AG04449 (cell line): ENCODE measurements at regions not wholly inside any gene's neighbourhood (a gene's known extent, or its start where the extent isn't known, plus 50 kb on each side); places are given as distances from the start of the nearest gene placed in this dataset.
"Not testable (repeated sequence)": the region's sequence is repeated elsewhere in the genome, so short reads cannot be mapped to it uniquely, and the experiment has no call there.

Source experiments
- CTCF ChIA-PET: fragments of 350-600 bp; formaldehyde crosslinking; extraction: SDS; loops from one replicate; lab custom pipeline; 2021; ENCODE audit warnings: antibody characterized with exemption; lab: Yijun Ruan, JAX
- POLR2A ChIA-PET: fragments of 400-600, 350-600 bp; formaldehyde crosslinking; extraction: SDS; loops from one replicate; lab custom pipeline; 2020; ENCODE audit warnings: antibody characterized with exemption, inconsistent platforms; lab: Yijun Ruan, JAX
- DNase-seq: peaks from one replicate; pipeline ENCODE4 v3.0.0-alpha.2; 2010; ENCODE audit warnings: low read depth, low spot score
- H3K4me3 ChIP-seq: 2 replicates; pipeline ENCODE4 v1.5.1; 2011; ENCODE audit warnings: low read depth, mild to moderate bottlenecking, control low read depth, low read length
- CTCF ChIP-seq: IDR thresholded peaks from one replicate; pipeline ENCODE4 v1.5.1; 2011; ENCODE audit warnings: mild to moderate bottlenecking, moderate library complexity, low read length, control low read depth, inconsistent platforms; ENCODE audit not compliant: insufficient read depth; ENCODE audit errors: missing control alignments

- CTCF ChIA-PET: no interaction called here
- POLR2A ChIA-PET: no interaction called here
- TF ChIP-seq CTCF: no peak
- no peak overlapping the region for H3K4me3 ChIP-seq
- no peak for DNase-seq
These were observed 636.6 kb upstream of the NR2F2 start for GRCh38 chr15:95693917-95694316.

DNA sequence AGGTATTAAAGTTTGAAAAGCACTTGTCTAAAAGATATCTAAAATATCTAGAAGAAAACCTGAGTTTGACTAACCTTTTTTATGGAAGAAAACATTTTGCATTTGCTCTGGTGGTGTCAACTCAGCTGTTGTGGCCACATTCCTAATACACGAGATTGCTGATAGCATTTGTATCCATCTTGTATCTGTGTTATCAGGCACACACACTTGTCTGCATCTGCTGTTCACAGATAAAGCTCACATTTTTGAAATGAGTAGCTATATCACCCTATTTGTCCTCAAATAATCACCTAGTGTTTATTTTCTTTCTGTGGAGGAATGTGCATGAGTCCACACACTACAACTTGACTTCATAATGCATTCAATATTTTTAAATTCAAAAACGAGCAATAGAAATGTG is 632.3 kb upstream of the NR2F2 start:
- no peak overlapping the region for H3K4me3 ChIP-seq
- no peak for TF ChIP-seq CTCF
- CTCF ChIA-PET: no interaction called here
- POLR2A ChIA-PET: no interaction called here
- DNase-seq: no peak

- ChIA-PET CTCF (no interaction called here), POLR2A (no interaction called here)
- TF ChIP-seq CTCF: no peak
- H3K4me3 ChIP-seq: no peak overlapping the region
- no peak for DNase-seq
These were observed 631.5 kb upstream of the NR2F2 start for GRCh38 chr15:95698951-95699350.

GRCh38 chr15:95699578-95699977 is 630.9 kb upstream of the NR2F2 start:
- ChIA-PET POLR2A (no interaction called here), CTCF (no interaction called here)
- H3K4me3 ChIP-seq: no peak overlapping the region
- no peak for DNase-seq
- no peak for TF ChIP-seq CTCF

- CTCF ChIA-PET, POLR2A ChIA-PET, DNase-seq, H3K4me3 ChIP-seq: not testable (repeated sequence)
These were observed 629.8 kb upstream of the NR2F2 start for GRCh38 chr15:95700692-95701091.

DNA sequence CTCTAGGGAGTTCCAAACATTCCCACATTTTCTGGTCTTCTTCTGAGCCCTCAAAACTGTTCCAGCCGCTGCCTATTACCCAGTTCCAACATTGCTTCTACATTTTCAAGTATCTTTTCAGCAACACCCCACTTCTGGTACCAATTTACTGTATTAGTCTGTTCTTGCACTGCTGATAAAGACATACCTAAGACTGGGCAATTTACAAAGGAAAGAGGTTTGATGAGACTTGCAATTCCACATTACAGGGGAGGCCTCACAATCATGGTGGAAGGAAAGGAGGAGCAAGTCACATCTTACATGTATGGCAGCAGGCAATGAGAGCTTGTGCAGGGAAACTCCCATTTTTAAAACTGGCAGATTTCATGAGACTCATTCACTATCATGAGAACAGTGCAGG is 629.1 kb upstream of the NR2F2 start:
- ChIA-PET CTCF (no interaction called here), POLR2A (no interaction called here)
- DNase-seq: no peak
- no peak for TF ChIP-seq CTCF
- no peak overlapping the region for H3K4me3 ChIP-seq

DNA sequence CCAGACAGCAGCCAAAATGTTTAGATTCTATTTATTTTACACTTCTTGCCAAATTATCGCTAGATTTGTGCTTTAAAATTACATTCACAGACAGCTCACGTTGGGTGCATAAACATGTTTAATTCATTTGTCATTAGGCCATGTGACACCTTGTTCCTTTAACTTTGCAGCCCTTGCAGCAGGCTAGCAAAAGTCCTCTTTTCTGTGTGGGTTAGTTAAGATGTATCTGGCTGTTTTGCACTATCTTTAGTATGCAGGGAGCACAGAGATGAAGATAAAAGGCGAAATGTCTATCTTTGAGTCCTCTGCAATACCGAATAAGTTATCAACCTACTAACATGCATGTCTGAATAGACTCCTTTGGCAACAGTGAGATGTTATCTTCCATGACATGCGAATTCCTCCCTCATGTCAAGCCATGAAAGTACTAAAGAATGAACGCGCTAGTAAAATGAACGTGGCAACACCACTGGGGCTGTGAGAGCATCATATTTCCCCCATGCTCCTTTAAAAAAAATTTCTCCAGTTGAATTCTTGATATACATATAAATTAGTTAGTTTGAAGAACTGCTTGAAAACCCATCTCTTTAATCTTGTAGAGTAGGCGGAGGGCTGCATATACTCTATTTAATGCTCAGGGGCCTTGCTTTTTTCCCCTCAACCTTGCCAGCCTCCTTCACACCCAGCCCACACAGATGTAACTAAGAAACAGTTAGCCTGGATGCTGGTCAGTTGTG is 620.4 kb upstream of the NR2F2 start:
- POLR2A ChIA-PET: no interaction called here
- no peak for TF ChIP-seq CTCF
- CTCF ChIA-PET: no interaction called here
- H3K4me3 ChIP-seq: no peak overlapping the region
- no peak for DNase-seq
